Pancreas (tissue), 10 donors: ENCODE measurements at regions not wholly inside any gene's neighbourhood (a gene's known extent, or its start where the extent isn't known, plus 50 kb on each side); places are given as distances from the start of the nearest gene placed in this dataset.
A peak's percentile ranks its signal among the peaks of the same experiment; 100 is the strongest.

Source experiments
- ATAC-seq, 4 donors: fragments of 200-7000 bp; cut with Tn5 transposase; one replicate each; pipeline versions ENCODE4 v1.8.0 to v1.9.1; 2020; ENCODE audit warnings: mild to moderate bottlenecking in 4 of 4, moderate library complexity in 4 of 4
- DNase-seq, 6 donors: peaks; one replicate each; pipeline ENCODE4 v3.0.0-alpha.2; 2020
- FAIRE-seq: peaks from 2 replicates; lab custom pipeline; 2012; peaks lifted over from hg19 to GRCh38; lab: Jason Lieb, UNC
- H3K27ac ChIP-seq, 4 donors: fragments of 200-600 bp; sonication (generic); 1 replicate in 3 of 4; 2 replicates in 1 of 4; pipeline versions ENCODE4 v1.5.0 to v1.8.0; 2020
- H3K27me3 ChIP-seq, 4 donors: fragments of 200-600 bp; one replicate each; pipeline ENCODE4 v1.8.0; 2021
- H3K36me3 ChIP-seq, 3 donors: fragments of 200-600 bp; sonication (generic) in 1 of 3; one replicate each; pipeline versions ENCODE4 v1.5.0 to v1.8.0; 2020 to 2021
- H3K4me1 ChIP-seq, 3 donors: fragments of 200-600 bp; one replicate each; pipeline ENCODE4 v1.8.0; 2021
- H3K4me3 ChIP-seq, 4 donors: fragments of 200-600 bp; sonication (generic) in 2 of 4; one replicate each; pipeline versions ENCODE4 v1.5.0 to v1.8.0; 2020 to 2021
- H3K9me3 ChIP-seq, 4 donors: fragments of 200-600 bp; one replicate each; pipeline ENCODE4 v1.8.0; 2021
- WGBS, 2 donors: extraction: QIAGEN DNeasy Blood & Tissue Kit; methylation state at CpG; one replicate each; pipeline ENCODE4 v1.1.7; 2013; 5-methylcytosine and 5-hydroxymethylcytosine counted together
- intact Hi-C, 3 donors: fragments of 100-400 bp; cut with DNase I; formaldehyde crosslinking; loops; one replicate each; pipeline versions ENCODE4 v1.11.1 to v1.14.2; 2022
- TF ChIP-seq, protein P1 (sequence below), 4 donors: fragments of 200-600 bp; sonication (generic) in 3 of 4; IDR thresholded peaks; one replicate each; pipeline versions ENCODE4 v1.5.0 to v1.8.0; 2021; ENCODE audit warnings: antibody characterized with exemption in 4 of 4
- donor health status: healthy with polysubstance abuse.
- donor health status: DM: no; HTN: no; CAD: no; lungs with moderate emphysema.
- donor health status: DM: no; HTN: no; CAD: no.
- donor health status: control.
- donor health status: control.
- donor health status: Bipolar disorder and iron deficiency.
- donor health status: DM: yes; HTN: yes; CAD: no.
- donor health status: DM: no; HTN: no; CAD: no.
- donor health status: DM: no; HTN: no; CAD: no.
- donor health status: DM: yes; HTN: yes; CAD: no.

DNA sequence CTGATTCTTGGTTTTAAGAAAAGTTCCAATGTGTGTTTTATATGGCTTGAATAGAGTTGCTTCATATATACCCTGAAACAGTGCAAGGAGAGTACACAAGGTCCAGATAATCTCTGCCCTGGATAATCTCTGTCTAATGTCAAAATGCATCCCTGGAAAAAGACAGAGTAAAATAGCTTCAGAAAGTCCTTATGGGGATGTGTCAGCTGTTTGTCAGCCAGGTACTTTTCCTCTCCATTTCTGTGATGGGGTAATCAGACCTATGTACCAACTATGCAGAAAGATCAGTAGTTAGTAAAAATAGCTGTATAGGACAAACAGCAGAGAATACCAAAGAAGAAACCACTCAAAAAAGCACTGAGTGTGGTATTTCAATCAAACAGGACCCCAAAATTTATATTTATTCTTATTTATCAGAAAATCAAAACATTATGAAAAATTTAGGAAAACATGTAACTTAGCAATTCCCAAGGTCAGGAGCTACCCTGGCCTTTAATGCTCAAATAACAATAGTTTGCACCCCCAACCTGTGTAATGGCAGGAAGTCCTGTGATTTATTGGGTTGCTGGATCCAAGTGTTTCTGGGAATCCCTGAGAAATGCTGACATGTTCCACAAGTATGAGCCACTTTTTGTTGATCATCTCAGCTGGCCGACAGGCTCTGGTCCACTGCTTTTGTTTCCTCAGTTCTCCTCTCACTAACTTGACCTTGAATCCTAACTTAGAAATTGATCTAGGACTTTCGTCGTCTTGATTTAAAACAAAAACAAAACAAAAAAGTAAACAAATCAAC is 69.6 kb downstream of the MDH1 start:
- Histone ChIP-seq H3K36me3 (no peaks in the 10 kb centered on the region), H3K9me3 (no peaks in the 10 kb centered on the region), H3K27me3 (no peaks in the 10 kb centered on the region), H3K4me3 (no peak overlapping the region), H3K4me1 (peaks cover 0 to 7% (median 0%) of the 10 kb centered on the region in 3 donors), H3K27ac (no peak overlapping the region)
- FAIRE-seq (no peak), DNase-seq (no peak), ATAC-seq (no peak)
- intact Hi-C loops, result no loop called here
- TF ChIP-seq, protein P1, sequence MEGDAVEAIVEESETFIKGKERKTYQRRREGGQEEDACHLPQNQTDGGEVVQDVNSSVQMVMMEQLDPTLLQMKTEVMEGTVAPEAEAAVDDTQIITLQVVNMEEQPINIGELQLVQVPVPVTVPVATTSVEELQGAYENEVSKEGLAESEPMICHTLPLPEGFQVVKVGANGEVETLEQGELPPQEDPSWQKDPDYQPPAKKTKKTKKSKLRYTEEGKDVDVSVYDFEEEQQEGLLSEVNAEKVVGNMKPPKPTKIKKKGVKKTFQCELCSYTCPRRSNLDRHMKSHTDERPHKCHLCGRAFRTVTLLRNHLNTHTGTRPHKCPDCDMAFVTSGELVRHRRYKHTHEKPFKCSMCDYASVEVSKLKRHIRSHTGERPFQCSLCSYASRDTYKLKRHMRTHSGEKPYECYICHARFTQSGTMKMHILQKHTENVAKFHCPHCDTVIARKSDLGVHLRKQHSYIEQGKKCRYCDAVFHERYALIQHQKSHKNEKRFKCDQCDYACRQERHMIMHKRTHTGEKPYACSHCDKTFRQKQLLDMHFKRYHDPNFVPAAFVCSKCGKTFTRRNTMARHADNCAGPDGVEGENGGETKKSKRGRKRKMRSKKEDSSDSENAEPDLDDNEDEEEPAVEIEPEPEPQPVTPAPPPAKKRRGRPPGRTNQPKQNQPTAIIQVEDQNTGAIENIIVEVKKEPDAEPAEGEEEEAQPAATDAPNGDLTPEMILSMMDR (IDR thresholded peaks at IDR 0.05), result no peak
- 29 to 46% methylated on average over 3 of the region's 3 CpGs for WGBS, 2 donors

DNA sequence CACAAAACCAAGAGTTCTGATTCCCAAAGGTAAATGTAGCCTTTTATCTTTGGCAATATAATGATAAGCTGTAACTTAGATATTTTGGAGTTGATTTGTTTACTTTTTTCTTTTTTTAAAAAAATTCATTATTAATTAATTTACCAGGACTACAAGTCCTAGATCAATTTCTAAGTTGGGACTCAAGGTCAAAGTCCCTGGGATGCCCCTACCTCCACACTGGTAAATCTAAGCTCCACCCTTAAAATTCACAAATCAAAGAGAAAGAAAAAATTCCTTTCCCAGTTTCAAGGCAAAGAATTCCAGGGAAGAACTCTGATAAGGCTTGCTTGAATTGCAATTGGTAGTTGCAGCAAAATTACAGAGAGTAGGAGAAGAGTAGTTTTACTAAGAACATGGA is 71.3 kb downstream of the MDH1 start:
- DNase-seq, result no peak
- TF ChIP-seq, protein P1 (IDR thresholded peaks at IDR 0.05), result no peak
- FAIRE-seq, result no peak
- Histone ChIP-seq H3K27me3 (no peaks in the 10 kb centered on the region), H3K4me1 (peaks cover 0 to 7% (median 0%) of the 10 kb centered on the region in 3 donors), H3K9me3 (no peaks in the 10 kb centered on the region), H3K4me3 (no peak overlapping the region), H3K36me3 (no peaks in the 10 kb centered on the region), H3K27ac (no peak overlapping the region)
- intact Hi-C loops, result no loop called here
- ATAC-seq, result no peak

DNA sequence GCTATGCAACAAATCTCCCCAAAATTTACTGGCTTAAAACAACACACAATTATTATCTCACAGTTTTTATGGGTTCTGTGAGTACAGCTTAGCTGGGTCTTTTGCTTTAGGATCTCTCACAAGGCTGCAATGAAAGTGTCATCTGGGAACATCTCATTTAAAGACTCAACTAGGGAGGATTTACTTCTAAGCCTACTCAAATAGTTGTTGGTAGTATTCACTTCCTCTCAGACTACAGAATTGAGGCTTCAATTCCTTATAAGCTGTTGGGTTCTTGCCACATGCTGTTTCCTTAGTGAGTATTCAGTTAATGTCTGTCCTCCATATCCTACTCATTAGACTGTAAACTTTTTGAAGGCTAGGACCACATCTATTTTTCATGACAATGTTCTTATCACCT is 72.3 kb downstream of the MDH1 start:
- intact Hi-C loops, result no loop called here
- FAIRE-seq (no peak), DNase-seq (no peak), ATAC-seq (peak in 1 of 4 donors; percentile 20)
- Histone ChIP-seq H3K36me3 (no peaks in the 10 kb centered on the region), H3K9me3 (no peaks in the 10 kb centered on the region), H3K27me3 (no peaks in the 10 kb centered on the region), H3K4me3 (no peak overlapping the region), H3K4me1 (peaks cover 0 to 7% (median 0%) of the 10 kb centered on the region in 3 donors), H3K27ac (no peak overlapping the region)
- TF ChIP-seq, protein P1 (IDR thresholded peaks at IDR 0.05), result no peak

DNA sequence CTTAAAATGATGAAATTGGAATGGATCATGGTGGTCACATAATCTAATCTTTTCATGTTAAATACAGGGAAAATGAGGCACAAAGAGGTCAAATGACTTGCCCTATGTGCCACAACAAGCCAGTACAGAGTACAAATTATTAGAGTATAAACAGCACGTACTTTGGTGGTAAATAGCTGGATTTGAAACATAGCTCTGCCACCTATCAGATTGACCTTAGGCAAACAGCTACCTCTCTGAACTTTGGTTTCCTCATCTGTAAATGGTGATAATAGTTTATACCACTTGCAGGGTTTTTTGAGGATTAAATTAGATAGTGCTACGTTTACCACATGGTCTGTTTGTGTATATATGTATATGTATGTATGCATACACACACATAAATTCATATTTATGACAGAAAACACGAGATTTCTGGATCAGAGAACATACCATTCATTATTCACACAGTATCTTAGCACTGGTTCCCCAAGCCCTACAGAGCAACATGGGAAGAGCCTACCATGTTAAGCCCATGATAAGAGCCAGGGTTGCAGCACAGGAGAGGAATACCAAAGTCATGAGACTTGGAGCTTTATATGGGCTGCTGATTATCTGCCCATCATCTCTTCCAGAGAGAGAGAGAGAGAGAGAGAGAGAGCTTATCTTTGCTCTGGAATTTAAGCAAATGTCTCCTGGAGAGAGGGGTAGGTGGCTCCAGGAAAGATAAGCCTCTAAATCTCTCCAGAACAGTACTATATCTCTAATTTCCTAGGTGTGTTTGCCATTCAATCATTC is 73.5 kb downstream of the MDH1 start:
- TF ChIP-seq, protein P1 (IDR thresholded peaks at IDR 0.05), result no peak
- H3K4me3 ChIP-seq, result no peak overlapping the region
- H3K9me3 ChIP-seq, result no peaks in the 10 kb centered on the region
- no peaks in the 10 kb centered on the region for H3K27me3 ChIP-seq
- no peak overlapping the region for H3K27ac ChIP-seq
- no peak for FAIRE-seq
- peaks cover 0 to 7% (median 0%) of the 10 kb centered on the region in 3 donors for H3K4me1 ChIP-seq
- WGBS, 2 donors, result 73 to 84% methylated on average over 3 of the region's 3 CpGs
- no peak for DNase-seq
- intact Hi-C loops, result no loop called here
- no peaks in the 10 kb centered on the region for H3K36me3 ChIP-seq
- no peak for ATAC-seq
